ENCODE measurements at regions not wholly inside any gene's neighbourhood (a gene's known extent, or its start where the extent isn't known, plus 50 kb on each side); places are given as distances from the start of the nearest gene placed in this dataset.

GRCh38 chr1:4916610-4917009, 262.2 kb downstream of the AJAP1 start:
- DNase-seq, result no peak

GRCh38 chr1:4915154-4915553, 260.7 kb downstream of the AJAP1 start:
- no peak for DNase-seq

- no peak for DNase-seq
These were observed 254.1 kb downstream of the AJAP1 start for GRCh38 chr1:4908486-4908885.

GRCh38 chr1:4894566-4894965, 240.2 kb downstream of the AJAP1 start:
- no peak for DNase-seq

- no peak for DNase-seq
These were observed 226.2 kb downstream of the AJAP1 start for GRCh38 chr1:4880626-4881025.

GRCh38 chr1:4877426-4877825, 223.0 kb downstream of the AJAP1 start:
- DNase-seq, result no peak

GRCh38 chr1:4871373-4871772, 217.0 kb downstream of the AJAP1 start:
- DNase-seq, result no peak

- DNase-seq, result no peak
These were observed 214.1 kb downstream of the AJAP1 start for GRCh38 chr1:4868521-4868920.

- DNase-seq, result no peak
These were observed 202.0 kb downstream of the AJAP1 start for GRCh38 chr1:4856396-4856795.

GRCh38 chr1:4854367-4854766, 200.0 kb downstream of the AJAP1 start:
- DNase-seq, result no peak

GRCh38 chr1:4853904-4854303, 199.5 kb downstream of the AJAP1 start:
- no peak for DNase-seq

- DNase-seq, result no peak
These were observed 197.1 kb downstream of the AJAP1 start for GRCh38 chr1:4851385-4852065.

GRCh38 chr1:4848431-4848830, 194.0 kb downstream of the AJAP1 start:
- DNase-seq, result no peak

GRCh38 chr1:4847711-4848110, 193.3 kb downstream of the AJAP1 start:
- no peak for DNase-seq

Data from NCI-H510A (cell line).